Nephron progenitor cell (in vitro differentiated cells): ENCODE measurements at regions not wholly inside any gene's neighbourhood (a gene's known extent, or its start where the extent isn't known, plus 50 kb on each side); places are given as distances from the start of the nearest gene placed in this dataset.

Experiments used
- DNase-seq: peaks from one replicate; pipeline ENCODE4 v3.0.0; 2021
- H3K27ac Mint-ChIP-seq: 2 replicates; pipeline ENCODE4 v1.8.0; 2021; ENCODE audit warnings: mild to moderate bottlenecking, moderate library complexity, mixed read lengths
- H3K27me3 Mint-ChIP-seq: 2 replicates; pipeline ENCODE4 v1.8.0; 2021; ENCODE audit warnings: mild to moderate bottlenecking, low read depth, mixed read lengths; ENCODE audit not compliant: poor library complexity
- H3K36me3 Mint-ChIP-seq: 2 replicates; pipeline ENCODE4 v1.8.0; 2021; ENCODE audit warnings: low read depth, mixed read lengths
- H3K4me1 Mint-ChIP-seq: 2 replicates; pipeline ENCODE4 v1.8.0; 2021; ENCODE audit warnings: mixed read lengths
- H3K4me3 Mint-ChIP-seq: 2 replicates; pipeline ENCODE4 v1.8.0; 2021; ENCODE audit warnings: mild to moderate bottlenecking, moderate library complexity, mixed read lengths
- H3K9me3 Mint-ChIP-seq: 2 replicates; pipeline ENCODE4 v1.8.0; 2021; ENCODE audit warnings: mild to moderate bottlenecking, moderate library complexity, mixed read lengths
- TF ChIP-seq, protein P1 (sequence below): fragments of 200-600 bp; sonication (generic); IDR thresholded peaks from 2 replicates; pipeline ENCODE4 v1.5.0; 2021; ENCODE audit warnings: antibody characterized with exemption

DNA sequence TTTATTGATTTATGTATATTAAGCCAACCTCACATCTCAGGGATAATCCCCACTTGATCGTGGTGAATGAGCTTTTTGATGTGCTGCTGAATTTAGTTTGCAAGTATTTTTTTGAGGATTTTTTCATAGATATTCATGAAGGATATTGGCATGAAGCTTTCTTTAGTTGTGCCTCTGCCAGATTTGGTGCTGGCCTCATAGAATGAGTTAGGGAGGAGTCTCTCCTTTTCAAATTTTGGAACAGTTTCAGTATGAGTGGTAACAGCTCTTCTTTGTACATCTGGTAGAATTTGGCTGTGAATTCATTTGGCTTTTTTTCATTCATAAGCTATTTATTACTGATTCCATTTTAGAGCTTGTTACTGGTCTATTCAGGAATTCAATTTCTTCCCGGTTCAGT lies 197.2 kb upstream of the NDST4 start:
- Mint-ChIP-seq H3K9me3 (no peaks in the 10 kb centered on the region), H3K4me1 (no peaks in the 10 kb centered on the region), H3K27ac (no peak overlapping the region), H3K4me3 (no peak overlapping the region), H3K36me3 (no peaks in the 10 kb centered on the region), H3K27me3 (peaks cover 2% of the 10 kb centered on the region)
- TF ChIP-seq, protein P1, sequence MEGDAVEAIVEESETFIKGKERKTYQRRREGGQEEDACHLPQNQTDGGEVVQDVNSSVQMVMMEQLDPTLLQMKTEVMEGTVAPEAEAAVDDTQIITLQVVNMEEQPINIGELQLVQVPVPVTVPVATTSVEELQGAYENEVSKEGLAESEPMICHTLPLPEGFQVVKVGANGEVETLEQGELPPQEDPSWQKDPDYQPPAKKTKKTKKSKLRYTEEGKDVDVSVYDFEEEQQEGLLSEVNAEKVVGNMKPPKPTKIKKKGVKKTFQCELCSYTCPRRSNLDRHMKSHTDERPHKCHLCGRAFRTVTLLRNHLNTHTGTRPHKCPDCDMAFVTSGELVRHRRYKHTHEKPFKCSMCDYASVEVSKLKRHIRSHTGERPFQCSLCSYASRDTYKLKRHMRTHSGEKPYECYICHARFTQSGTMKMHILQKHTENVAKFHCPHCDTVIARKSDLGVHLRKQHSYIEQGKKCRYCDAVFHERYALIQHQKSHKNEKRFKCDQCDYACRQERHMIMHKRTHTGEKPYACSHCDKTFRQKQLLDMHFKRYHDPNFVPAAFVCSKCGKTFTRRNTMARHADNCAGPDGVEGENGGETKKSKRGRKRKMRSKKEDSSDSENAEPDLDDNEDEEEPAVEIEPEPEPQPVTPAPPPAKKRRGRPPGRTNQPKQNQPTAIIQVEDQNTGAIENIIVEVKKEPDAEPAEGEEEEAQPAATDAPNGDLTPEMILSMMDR = no peak
- no peak for DNase-seq

DNA sequence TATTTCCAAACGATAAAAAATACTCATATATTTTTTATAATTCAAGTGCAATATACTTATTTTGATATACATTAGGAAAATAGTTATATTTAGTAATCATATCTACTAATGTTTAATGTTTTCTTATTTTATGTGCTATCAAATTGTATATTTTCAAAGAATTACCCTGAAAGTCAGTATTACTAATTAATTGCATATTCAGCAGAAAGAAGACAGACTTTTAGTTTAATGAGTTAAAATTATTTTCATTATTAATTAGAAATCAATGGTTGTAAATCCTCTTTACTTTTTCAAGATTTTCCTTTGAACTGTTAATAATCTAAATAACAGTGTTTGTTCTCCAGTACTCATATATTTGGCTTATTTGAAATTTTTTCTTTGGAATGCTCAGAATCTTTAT lies 181.3 kb upstream of the NDST4 start:
- Mint-ChIP-seq H3K36me3 (no peaks in the 10 kb centered on the region), H3K27me3 (no peaks in the 10 kb centered on the region), H3K27ac (no peak overlapping the region), H3K4me3 (no peak overlapping the region), H3K4me1 (peaks cover 9% of the 10 kb centered on the region), H3K9me3 (no peaks in the 10 kb centered on the region)
- TF ChIP-seq, protein P1 = no peak
- no peak for DNase-seq

DNA sequence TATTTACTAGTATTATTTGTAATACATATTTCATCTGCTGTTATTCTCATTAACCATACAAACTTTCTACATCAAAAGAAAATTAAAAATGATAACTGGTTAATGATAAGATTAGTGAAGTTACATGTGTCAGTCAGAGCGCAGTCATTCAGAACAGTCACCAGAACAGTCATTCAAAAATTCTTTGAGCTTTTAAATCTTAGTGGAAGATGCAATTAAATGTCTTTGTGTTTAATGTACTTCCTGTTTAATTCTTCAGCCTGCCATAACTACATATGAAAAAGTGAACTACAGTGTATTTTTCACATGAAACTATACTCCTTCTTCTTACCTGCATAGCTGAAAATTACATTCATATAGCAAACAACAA lies 179.7 kb upstream of the NDST4 start:
- Mint-ChIP-seq H3K4me3 (no peak overlapping the region), H3K36me3 (no peaks in the 10 kb centered on the region), H3K27me3 (no peaks in the 10 kb centered on the region), H3K27ac (no peak overlapping the region), H3K9me3 (no peaks in the 10 kb centered on the region), H3K4me1 (peaks cover 9% of the 10 kb centered on the region)
- TF ChIP-seq, protein P1 = no peak
- no peak for DNase-seq

DNA sequence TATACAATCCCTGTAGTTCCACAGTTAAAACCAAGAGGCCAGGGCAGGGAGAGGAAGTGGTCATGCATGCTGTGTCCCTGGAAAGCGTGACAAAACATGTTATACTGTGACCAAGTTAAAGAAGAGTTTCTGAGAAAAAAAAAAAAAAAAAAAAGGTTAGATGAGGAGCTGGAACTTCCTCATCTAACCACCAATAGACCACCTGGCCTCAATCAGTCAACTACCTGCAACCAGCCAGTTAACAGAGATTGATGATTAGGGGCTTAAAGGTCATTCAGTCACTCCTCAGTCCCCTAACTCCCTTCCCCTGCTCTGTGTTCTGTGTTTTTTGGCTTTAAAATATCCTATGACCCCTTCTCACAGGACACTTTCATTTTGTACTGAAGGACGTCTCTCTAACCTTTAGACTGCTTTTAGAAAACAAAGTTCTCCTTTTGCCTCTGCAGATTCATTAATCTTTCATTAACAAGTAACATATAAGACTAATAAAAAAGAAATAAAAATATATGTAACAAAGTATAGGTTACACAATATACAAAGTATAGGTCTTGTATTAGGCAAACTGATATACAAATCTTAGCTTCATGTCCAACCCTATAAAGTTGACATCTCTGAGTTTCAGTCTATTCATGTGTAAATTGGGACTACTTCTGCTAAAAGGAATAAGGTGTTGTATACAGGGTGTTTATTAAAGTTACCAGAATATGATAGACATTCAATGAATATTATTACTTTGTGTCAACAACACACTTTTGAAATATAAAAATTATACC lies 179.1 kb upstream of the NDST4 start:
- H3K27me3 Mint-ChIP-seq = no peaks in the 10 kb centered on the region
- peak; percentile 2 for DNase-seq
- no peaks in the 10 kb centered on the region for H3K9me3 Mint-ChIP-seq
- no peaks in the 10 kb centered on the region for H3K36me3 Mint-ChIP-seq
- TF ChIP-seq, protein P1 = no peak
- H3K4me3 Mint-ChIP-seq = no peak overlapping the region
- peaks cover 9% of the 10 kb centered on the region for H3K4me1 Mint-ChIP-seq
- H3K27ac Mint-ChIP-seq = peak overlapping the region; percentile 73

DNA sequence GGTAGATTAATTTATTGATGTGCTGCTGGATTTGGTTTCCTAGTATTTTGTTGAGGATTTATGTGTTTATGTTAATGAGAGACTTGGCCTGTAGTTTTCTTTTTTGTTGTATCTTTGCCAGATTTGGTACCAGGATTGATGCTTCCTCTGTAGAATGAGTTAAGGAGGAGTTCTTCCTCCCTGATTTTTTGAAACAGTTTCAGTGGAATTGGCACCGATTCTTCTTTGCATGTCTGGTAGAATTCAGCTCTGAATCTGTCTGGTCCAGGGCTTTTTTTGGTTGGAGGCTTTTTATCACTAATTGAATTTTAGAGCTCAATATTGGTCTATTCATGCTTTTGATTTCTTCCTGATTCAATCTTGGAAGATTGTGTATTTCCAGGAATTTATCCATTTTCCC lies 174.0 kb upstream of the NDST4 start:
- Mint-ChIP-seq H3K4me3 (no peak overlapping the region), H3K4me1 (peaks cover 6% of the 10 kb centered on the region), H3K9me3 (no peaks in the 10 kb centered on the region), H3K36me3 (no peaks in the 10 kb centered on the region), H3K27ac (no peak overlapping the region), H3K27me3 (no peaks in the 10 kb centered on the region)
- no peak for DNase-seq
- TF ChIP-seq, protein P1 = no peak

DNA sequence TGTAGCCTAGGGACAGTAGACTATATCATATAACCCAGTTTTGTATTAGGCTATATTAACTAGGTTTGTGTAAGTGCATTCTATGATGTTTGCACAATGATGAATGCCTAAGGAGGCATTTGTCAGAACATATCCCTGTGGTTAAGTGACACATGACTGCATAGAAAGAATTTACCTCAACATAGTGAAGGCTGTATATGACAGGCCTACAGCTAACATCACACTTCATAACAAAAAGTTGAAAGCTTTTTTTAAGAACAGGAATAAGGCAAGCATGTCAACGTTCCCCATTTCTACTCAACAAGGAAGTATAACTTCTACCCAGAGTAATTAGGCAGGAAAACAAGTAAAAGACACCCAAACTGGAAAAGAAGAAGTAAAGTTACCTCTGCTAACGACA lies 165.9 kb upstream of the NDST4 start:
- no peak for DNase-seq
- Mint-ChIP-seq H3K27ac (no peak overlapping the region), H3K27me3 (no peaks in the 10 kb centered on the region), H3K9me3 (no peaks in the 10 kb centered on the region), H3K36me3 (no peaks in the 10 kb centered on the region), H3K4me1 (no peaks in the 10 kb centered on the region), H3K4me3 (no peak overlapping the region)
- TF ChIP-seq, protein P1 = no peak
